ENCODE measurements at regions not wholly inside any gene's neighbourhood (a gene's known extent, or its start where the extent isn't known, plus 50 kb on each side); places are given as distances from the start of the nearest gene placed in this dataset.

GRCh38 chr9:108347463-108348188 is 508.2 kb downstream of the ACTL7B start:
- no peak for DNase-seq (ENCODE audit: low spot score)

GRCh38 chr9:108345826-108346225 is 510.0 kb downstream of the ACTL7B start:
- no peak for DNase-seq (ENCODE audit: low spot score)

- no peak for DNase-seq (ENCODE audit: low spot score)
Observed at GRCh38 chr9:108339251-108339650, 516.5 kb downstream of the ACTL7B start.

GRCh38 chr9:108336575-108336974 is 519.2 kb downstream of the ACTL7B start:
- DNase-seq (ENCODE audit: low spot score), result no peak

- DNase-seq (ENCODE audit: low spot score), result no peak
Observed at GRCh38 chr9:108333530-108333983, 522.2 kb downstream of the ACTL7B start.

GRCh38 chr9:108331596-108331995 is 524.2 kb downstream of the ACTL7B start:
- DNase-seq (ENCODE audit: low spot score), result no peak

- DNase-seq (ENCODE audit: low spot score), result no peak
Observed at GRCh38 chr9:108325406-108325805, 530.4 kb downstream of the ACTL7B start.

- DNase-seq (ENCODE audit: low spot score), result no peak
Observed at GRCh38 chr9:108323615-108324014, 532.2 kb downstream of the ACTL7B start.

GRCh38 chr9:108322326-108323098 is 533.3 kb downstream of the ACTL7B start:
- DNase-seq (ENCODE audit: low spot score), result no peak

- DNase-seq (ENCODE audit: low spot score), result no peak
Observed at GRCh38 chr9:108316630-108317029, 539.2 kb downstream of the ACTL7B start.

- DNase-seq (ENCODE audit: low spot score), result no peak
Observed at GRCh38 chr9:108316066-108316465, 539.7 kb downstream of the ACTL7B start.

- DNase-seq (ENCODE audit: low spot score), result no peak
Observed at GRCh38 chr9:108311745-108312144, 544.0 kb downstream of the ACTL7B start.

- DNase-seq (ENCODE audit: low spot score), result no peak
Observed at GRCh38 chr9:108310202-108310601, 545.6 kb downstream of the ACTL7B start.

- no peak for DNase-seq (ENCODE audit: low spot score)
Observed at GRCh38 chr9:108300306-108301287, 555.2 kb downstream of the ACTL7B start.

- DNase-seq (ENCODE audit: low spot score), result no peak
Observed at GRCh38 chr9:108297073-108297472, 558.7 kb downstream of the ACTL7B start.

GRCh38 chr9:108296056-108296455 is 559.7 kb downstream of the ACTL7B start:
- DNase-seq (ENCODE audit: low spot score), result no peak

GRCh38 chr9:108291586-108291932 is 564.2 kb downstream of the ACTL7B start:
- DNase-seq (ENCODE audit: low spot score), result no peak

- no peak for DNase-seq (ENCODE audit: low spot score)
Observed at GRCh38 chr9:108290839-108291585, 564.8 kb downstream of the ACTL7B start.

- DNase-seq (ENCODE audit: low spot score), result no peak
Observed at GRCh38 chr9:108286638-108287206, 569.1 kb downstream of the ACTL7B start.

- DNase-seq (ENCODE audit: low spot score), result no peak
Observed at GRCh38 chr9:108283696-108284095, 572.1 kb downstream of the ACTL7B start.

- DNase-seq (ENCODE audit: low spot score), result no peak
Observed at GRCh38 chr9:108282872-108283271, 572.9 kb downstream of the ACTL7B start.

Data from iPS-NIHi11 (cell line).